Nephron progenitor cell (in vitro differentiated cells): ENCODE measurements at regions not wholly inside any gene's neighbourhood (a gene's known extent, or its start where the extent isn't known, plus 50 kb on each side); places are given as distances from the start of the nearest gene placed in this dataset.

Experiments used
- DNase-seq: peaks from one replicate; pipeline ENCODE4 v3.0.0; 2021
- H3K27ac Mint-ChIP-seq: 2 replicates; pipeline ENCODE4 v1.8.0; 2021; ENCODE audit warnings: mild to moderate bottlenecking, moderate library complexity, mixed read lengths
- H3K27me3 Mint-ChIP-seq: 2 replicates; pipeline ENCODE4 v1.8.0; 2021; ENCODE audit warnings: mild to moderate bottlenecking, low read depth, mixed read lengths; ENCODE audit not compliant: poor library complexity
- H3K36me3 Mint-ChIP-seq: 2 replicates; pipeline ENCODE4 v1.8.0; 2021; ENCODE audit warnings: low read depth, mixed read lengths
- H3K4me1 Mint-ChIP-seq: 2 replicates; pipeline ENCODE4 v1.8.0; 2021; ENCODE audit warnings: mixed read lengths
- H3K4me3 Mint-ChIP-seq: 2 replicates; pipeline ENCODE4 v1.8.0; 2021; ENCODE audit warnings: mild to moderate bottlenecking, moderate library complexity, mixed read lengths
- H3K9me3 Mint-ChIP-seq: 2 replicates; pipeline ENCODE4 v1.8.0; 2021; ENCODE audit warnings: mild to moderate bottlenecking, moderate library complexity, mixed read lengths
- TF ChIP-seq, protein P1 (sequence below): fragments of 200-600 bp; sonication (generic); IDR thresholded peaks from 2 replicates; pipeline ENCODE4 v1.5.0; 2021; ENCODE audit warnings: antibody characterized with exemption

DNA sequence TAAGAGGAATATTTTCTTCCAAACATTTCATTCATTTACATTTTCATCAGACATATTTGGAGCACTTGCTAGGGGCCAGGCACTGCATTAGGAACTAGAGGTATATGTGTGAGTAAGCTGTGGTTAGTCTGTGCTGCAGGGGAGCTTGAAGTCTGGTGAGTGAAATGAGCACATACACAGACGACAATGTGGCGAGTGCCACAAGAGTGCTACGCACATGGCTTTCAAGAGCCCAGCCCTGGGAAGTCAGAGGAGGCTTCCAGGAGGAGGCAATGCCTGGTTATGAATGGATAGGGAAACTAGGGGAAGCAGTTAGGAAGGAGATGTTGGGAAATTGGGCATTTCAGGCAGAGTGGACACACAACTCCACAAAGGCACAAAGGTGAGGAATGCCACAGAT is 171.8 kb downstream of the IER5 start:
- DNase-seq: no peak
- Mint-ChIP-seq H3K4me1 (peaks cover 9% of the 10 kb centered on the region), H3K9me3 (peaks cover 5% of the 10 kb centered on the region), H3K4me3 (no peak overlapping the region), H3K27me3 (peaks cover 24% of the 10 kb centered on the region), H3K27ac (no peak overlapping the region), H3K36me3 (no peaks in the 10 kb centered on the region)
- TF ChIP-seq, protein P1, sequence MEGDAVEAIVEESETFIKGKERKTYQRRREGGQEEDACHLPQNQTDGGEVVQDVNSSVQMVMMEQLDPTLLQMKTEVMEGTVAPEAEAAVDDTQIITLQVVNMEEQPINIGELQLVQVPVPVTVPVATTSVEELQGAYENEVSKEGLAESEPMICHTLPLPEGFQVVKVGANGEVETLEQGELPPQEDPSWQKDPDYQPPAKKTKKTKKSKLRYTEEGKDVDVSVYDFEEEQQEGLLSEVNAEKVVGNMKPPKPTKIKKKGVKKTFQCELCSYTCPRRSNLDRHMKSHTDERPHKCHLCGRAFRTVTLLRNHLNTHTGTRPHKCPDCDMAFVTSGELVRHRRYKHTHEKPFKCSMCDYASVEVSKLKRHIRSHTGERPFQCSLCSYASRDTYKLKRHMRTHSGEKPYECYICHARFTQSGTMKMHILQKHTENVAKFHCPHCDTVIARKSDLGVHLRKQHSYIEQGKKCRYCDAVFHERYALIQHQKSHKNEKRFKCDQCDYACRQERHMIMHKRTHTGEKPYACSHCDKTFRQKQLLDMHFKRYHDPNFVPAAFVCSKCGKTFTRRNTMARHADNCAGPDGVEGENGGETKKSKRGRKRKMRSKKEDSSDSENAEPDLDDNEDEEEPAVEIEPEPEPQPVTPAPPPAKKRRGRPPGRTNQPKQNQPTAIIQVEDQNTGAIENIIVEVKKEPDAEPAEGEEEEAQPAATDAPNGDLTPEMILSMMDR: no peak

DNA sequence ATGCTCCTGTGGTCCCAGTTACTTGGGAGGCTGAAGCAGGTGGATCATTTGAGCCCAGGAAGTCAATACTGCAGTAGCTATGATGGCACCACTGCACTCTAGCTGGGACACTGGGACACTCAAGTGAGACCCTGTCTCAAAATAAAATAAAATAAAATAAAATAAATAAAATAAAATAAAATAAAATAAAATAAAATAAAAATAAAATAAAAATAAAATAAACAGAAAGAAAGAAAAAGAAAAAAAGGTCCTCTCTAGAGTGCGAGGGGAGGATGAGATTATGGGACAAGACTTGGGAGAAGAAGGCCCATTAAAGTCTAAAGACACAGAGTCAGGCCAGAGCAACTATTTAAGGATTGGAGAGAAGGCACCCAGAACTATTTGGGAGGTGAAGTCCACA is 172.5 kb downstream of the IER5 start:
- DNase-seq: no peak
- Mint-ChIP-seq H3K4me3 (no peak overlapping the region), H3K27ac (no peak overlapping the region), H3K9me3 (no peaks in the 10 kb centered on the region), H3K4me1 (peaks cover 9% of the 10 kb centered on the region), H3K27me3 (peaks cover 21% of the 10 kb centered on the region), H3K36me3 (no peaks in the 10 kb centered on the region)
- TF ChIP-seq, protein P1: no peak

GRCh38 chr1:181262069-181262468 is 173.6 kb downstream of the IER5 start:
- DNase-seq: no peak
- Mint-ChIP-seq H3K27me3 (peaks cover 23% of the 10 kb centered on the region), H3K27ac (no peak overlapping the region), H3K9me3 (peaks cover 7% of the 10 kb centered on the region), H3K4me3 (no peak overlapping the region), H3K36me3 (no peaks in the 10 kb centered on the region), H3K4me1 (peaks cover 9% of the 10 kb centered on the region)
- TF ChIP-seq, protein P1: no peak

DNA sequence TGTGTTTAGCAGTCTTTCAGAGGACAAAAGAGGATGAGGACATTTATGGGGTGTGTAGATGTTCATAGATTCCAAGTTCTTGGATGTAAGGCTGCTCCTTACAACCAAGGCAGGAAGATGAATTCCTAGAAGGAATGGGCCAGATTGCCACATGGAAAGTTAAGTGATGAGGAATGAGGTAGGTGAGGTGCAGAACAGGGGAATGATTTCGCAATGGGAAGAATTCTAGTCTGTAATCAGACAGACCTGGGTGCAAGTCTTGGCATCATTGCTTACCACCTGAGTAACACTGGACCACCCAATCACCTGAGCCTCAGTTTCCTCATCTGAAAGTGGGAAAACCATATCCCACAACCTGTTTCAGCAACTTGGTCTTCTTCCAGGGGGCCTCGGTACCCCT is 174.9 kb downstream of the IER5 start:
- peaks cover 6% of the 10 kb centered on the region for H3K4me1 Mint-ChIP-seq
- DNase-seq: no peak
- H3K27me3 Mint-ChIP-seq: peaks cover 23% of the 10 kb centered on the region
- H3K4me3 Mint-ChIP-seq: no peak overlapping the region
- no peaks in the 10 kb centered on the region for H3K36me3 Mint-ChIP-seq
- TF ChIP-seq, protein P1: no peak
- no peak overlapping the region for H3K27ac Mint-ChIP-seq
- peaks cover 11% of the 10 kb centered on the region for H3K9me3 Mint-ChIP-seq

DNA sequence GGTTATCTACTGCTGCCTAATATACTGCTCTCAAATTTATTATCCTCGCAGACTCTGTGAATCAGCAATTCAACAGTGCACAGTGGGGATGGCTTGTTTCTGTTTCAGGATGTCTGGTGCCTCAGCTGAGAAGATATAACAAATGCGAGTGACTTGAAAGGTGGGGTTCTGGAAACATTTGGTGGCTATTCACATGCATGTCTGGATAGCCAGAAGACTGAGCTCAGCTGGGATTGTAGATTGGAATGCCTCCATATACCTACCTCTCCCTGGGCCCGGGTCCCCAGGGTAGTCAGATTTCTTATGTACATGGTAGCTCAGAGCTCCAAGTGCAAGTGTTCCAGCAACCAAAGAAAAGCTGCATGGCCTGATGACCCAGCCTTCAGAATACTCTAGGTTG is 176.3 kb downstream of the IER5 start:
- H3K4me3 Mint-ChIP-seq: no peak overlapping the region
- H3K9me3 Mint-ChIP-seq: peaks cover 11% of the 10 kb centered on the region
- H3K27me3 Mint-ChIP-seq: peaks cover 19% of the 10 kb centered on the region
- DNase-seq: no peak
- TF ChIP-seq, protein P1: no peak
- no peaks in the 10 kb centered on the region for H3K4me1 Mint-ChIP-seq
- no peak overlapping the region for H3K27ac Mint-ChIP-seq
- H3K36me3 Mint-ChIP-seq: no peaks in the 10 kb centered on the region

GRCh38 chr1:181284978-181285377 is 196.5 kb downstream of the IER5 start:
- TF ChIP-seq, protein P1: no peak
- peaks cover 24% of the 10 kb centered on the region for H3K27me3 Mint-ChIP-seq
- no peak overlapping the region for H3K4me3 Mint-ChIP-seq
- DNase-seq: no peak
- no peak overlapping the region for H3K27ac Mint-ChIP-seq
- peaks cover 60% of the 10 kb centered on the region for H3K9me3 Mint-ChIP-seq
- H3K4me1 Mint-ChIP-seq: no peaks in the 10 kb centered on the region
- H3K36me3 Mint-ChIP-seq: no peaks in the 10 kb centered on the region
